Small intestine (tissue), 7 donors: ENCODE measurements at regions not wholly inside any gene's neighbourhood (a gene's known extent, or its start where the extent isn't known, plus 50 kb on each side); places are given as distances from the start of the nearest gene placed in this dataset.

Experiments
- DNase-seq, 2 donors: peaks; one replicate each; pipeline versions ENCODE4 v3.0.0 to v3.0.0-alpha.2; 2013
- FAIRE-seq: peaks from 2 replicates; lab custom pipeline; 2012; peaks lifted over from hg19 to GRCh38; lab: Jason Lieb, UNC
- H3K27ac ChIP-seq, 3 donors: one replicate each; pipeline ENCODE4 v1.5.1; 2013; ENCODE audit warnings: low read length in 2 of 3, mild to moderate bottlenecking in 2 of 3, control low read depth in 1 of 3, inconsistent platforms in 1 of 3, low read depth in 1 of 3, moderate library complexity in 1 of 3
- H3K27me3 ChIP-seq, 3 donors: one replicate each; pipeline ENCODE4 v1.6.1; 2013; ENCODE audit warnings: low read length in 3 of 3, inconsistent platforms in 1 of 3; ENCODE audit not compliant: control insufficient read depth in 3 of 3, insufficient read depth in 3 of 3
- H3K36me3 ChIP-seq, 3 donors: one replicate each; pipeline ENCODE4 v1.6.1; 2013; ENCODE audit warnings: low read length in 3 of 3, inconsistent platforms in 1 of 3, low read depth in 1 of 3, mild to moderate bottlenecking in 1 of 3, moderate library complexity in 1 of 3; ENCODE audit not compliant: control insufficient read depth in 3 of 3, insufficient read depth in 2 of 3
- H3K4me1 ChIP-seq, 3 donors: one replicate each; pipeline ENCODE4 v1.6.1; 2013; ENCODE audit warnings: low read length in 2 of 3, inconsistent platforms in 1 of 3, low read depth in 1 of 3, mild to moderate bottlenecking in 1 of 3, moderate library complexity in 1 of 3; ENCODE audit not compliant: control insufficient read depth in 3 of 3, insufficient read depth in 2 of 3
- H3K4me3 ChIP-seq, 3 donors: one replicate each; pipeline ENCODE4 v1.5.1; 2013; ENCODE audit warnings: low read length in 3 of 3, control low read depth in 1 of 3, inconsistent platforms in 1 of 3, low read depth in 1 of 3, mild to moderate bottlenecking in 1 of 3, moderate library complexity in 1 of 3
- H3K9me3 ChIP-seq, 2 donors: one replicate each; pipeline ENCODE4 v1.6.1; 2013; ENCODE audit warnings: low read depth in 1 of 2, low read length in 1 of 2; ENCODE audit not compliant: control insufficient read depth in 2 of 2, insufficient read depth in 1 of 2
- WGBS, 3 donors: extraction: QIAGEN DNeasy Blood & Tissue Kit; methylation state at CpG; one replicate each; pipeline ENCODE4 v1.1.7; 2013; 5-methylcytosine and 5-hydroxymethylcytosine counted together
- donor health status: healthy with polysubstance abuse.
- donor health status: control.
- donor health status: control.
- donor health status: Bipolar disorder and iron deficiency.
- donor health status: healthy.

DNA sequence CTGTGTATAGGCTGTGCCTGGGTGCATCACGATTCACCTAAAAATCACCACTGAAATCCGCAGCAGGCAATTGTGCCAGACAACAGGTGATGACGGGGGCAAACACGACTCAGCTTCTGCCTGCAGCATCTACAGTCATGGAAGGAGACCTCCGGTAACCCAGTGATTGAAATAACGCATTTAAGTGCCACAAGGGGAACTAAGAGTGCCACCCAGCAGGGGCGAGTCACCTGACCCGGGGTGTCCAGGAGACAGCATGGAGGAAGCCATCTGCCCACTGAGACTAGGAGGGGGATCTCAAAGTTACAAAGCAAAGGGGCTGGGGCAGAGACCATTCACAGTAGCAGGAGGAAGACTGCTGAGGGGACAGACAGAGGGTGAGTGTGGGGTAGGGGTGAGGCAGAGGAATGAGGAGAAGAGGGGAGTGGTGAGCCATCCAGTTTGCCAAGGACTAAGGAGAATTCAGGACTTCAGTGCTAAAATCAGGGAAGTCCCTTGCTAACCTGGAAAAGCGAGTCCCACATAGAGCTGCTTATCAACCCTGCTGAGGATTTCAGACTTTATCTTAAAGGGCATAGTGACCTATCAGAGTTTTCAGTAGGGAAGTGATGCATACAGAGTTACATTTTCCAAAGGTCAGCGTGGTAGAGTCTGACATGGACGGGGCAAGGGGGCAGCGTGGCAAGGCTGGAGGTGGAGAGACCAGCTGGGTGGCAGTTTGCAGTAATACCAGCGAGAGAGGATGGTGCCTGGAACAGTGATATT is 256.7 kb upstream of the HES1 start:
- Histone ChIP-seq H3K9me3 (peaks cover 0 to 4% of the 10 kb centered on the region in 2 donors), H3K27ac (peak overlapping the region in 1 of 3 donors; percentile 62), H3K4me1 (peaks cover 3 to 34% (median 10%) of the 10 kb centered on the region in 3 donors), H3K36me3 (no peaks in the 10 kb centered on the region), H3K4me3 (no peak overlapping the region), H3K27me3 (no peaks in the 10 kb centered on the region)
- WGBS, 3 donors = 55 to 70% (median 58%) methylated on average over 13 of the region's 13 CpGs
- DNase-seq = peak in 1 of 2 donors; percentile 84
- FAIRE-seq = no peak

- Histone ChIP-seq H3K36me3 (no peaks in the 10 kb centered on the region), H3K27ac (peak overlapping the region in 1 of 3 donors; percentile 62), H3K4me3 (no peak overlapping the region), H3K9me3 (peaks cover 0 to 8% of the 10 kb centered on the region in 2 donors), H3K27me3 (no peaks in the 10 kb centered on the region), H3K4me1 (peaks cover 3 to 28% (median 14%) of the 10 kb centered on the region in 3 donors)
- no peak for DNase-seq
- WGBS, 3 donors = 14 to 50% (median 16%) methylated on average over 1 of the region's 1 CpG
- no peak for FAIRE-seq
Measured at GRCh38 chr3:193879864-193880242, 256.1 kb upstream of the HES1 start.

- Histone ChIP-seq H3K9me3 (peaks cover 0 to 18% of the 10 kb centered on the region in 2 donors), H3K36me3 (no peaks in the 10 kb centered on the region), H3K27ac (no peak overlapping the region), H3K27me3 (no peaks in the 10 kb centered on the region), H3K4me1 (peaks cover 0 to 16% (median 11%) of the 10 kb centered on the region in 3 donors), H3K4me3 (no peak overlapping the region)
- WGBS, 3 donors = 93 to 96% (median 94%) methylated on average over 6 of the region's 6 CpGs
- no peak for DNase-seq
- FAIRE-seq = no peak
Measured at GRCh38 chr3:193882091-193882490, 253.9 kb upstream of the HES1 start.

DNA sequence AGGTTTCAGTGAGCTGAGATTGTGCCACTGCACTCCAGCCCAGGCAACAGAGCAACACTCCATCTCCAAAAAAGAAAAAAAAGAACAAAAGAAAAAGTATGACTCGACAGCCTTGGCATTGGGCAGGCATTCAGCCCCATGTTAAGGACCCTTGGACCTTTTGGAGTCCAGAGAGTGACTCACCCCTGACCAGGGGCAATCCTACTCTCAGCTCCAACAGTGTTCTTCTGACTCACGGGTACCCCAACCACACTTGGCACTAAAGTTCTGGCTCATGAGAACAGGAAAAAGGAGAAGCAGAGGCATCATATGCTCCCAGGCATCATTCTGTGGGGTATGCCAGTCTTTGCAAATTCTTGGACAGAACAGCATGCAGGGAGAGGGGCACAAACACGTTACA is 252.4 kb upstream of the HES1 start:
- peaks cover 0 to 20% of the 10 kb centered on the region in 2 donors for H3K9me3 ChIP-seq
- no peak for FAIRE-seq
- DNase-seq = peak in 1 of 2 donors; percentile 60
- no peak overlapping the region for H3K4me3 ChIP-seq
- H3K27ac ChIP-seq = no peak overlapping the region
- 62 to 73% (median 64%) methylated on average over 3 of the region's 3 CpGs for WGBS, 3 donors
- peaks cover 0 to 16% (median 11%) of the 10 kb centered on the region in 3 donors for H3K4me1 ChIP-seq
- no peaks in the 10 kb centered on the region for H3K36me3 ChIP-seq
- H3K27me3 ChIP-seq = no peaks in the 10 kb centered on the region

- H3K36me3 ChIP-seq = no peaks in the 10 kb centered on the region
- 86 to 91% (median 90%) methylated on average over 7 of the region's 7 CpGs for WGBS, 3 donors
- FAIRE-seq (no peak), DNase-seq (no peak)
- H3K4me1 ChIP-seq = peaks cover 0 to 14% (median 9%) of the 10 kb centered on the region in 3 donors
- no peak overlapping the region for H3K4me3 ChIP-seq
- peaks cover 0 to 20% of the 10 kb centered on the region in 2 donors for H3K9me3 ChIP-seq
- H3K27ac ChIP-seq = peak overlapping the region in 1 of 3 donors; percentile 28
- H3K27me3 ChIP-seq = no peaks in the 10 kb centered on the region
Measured at GRCh38 chr3:193884027-193884426, 251.9 kb upstream of the HES1 start.

DNA sequence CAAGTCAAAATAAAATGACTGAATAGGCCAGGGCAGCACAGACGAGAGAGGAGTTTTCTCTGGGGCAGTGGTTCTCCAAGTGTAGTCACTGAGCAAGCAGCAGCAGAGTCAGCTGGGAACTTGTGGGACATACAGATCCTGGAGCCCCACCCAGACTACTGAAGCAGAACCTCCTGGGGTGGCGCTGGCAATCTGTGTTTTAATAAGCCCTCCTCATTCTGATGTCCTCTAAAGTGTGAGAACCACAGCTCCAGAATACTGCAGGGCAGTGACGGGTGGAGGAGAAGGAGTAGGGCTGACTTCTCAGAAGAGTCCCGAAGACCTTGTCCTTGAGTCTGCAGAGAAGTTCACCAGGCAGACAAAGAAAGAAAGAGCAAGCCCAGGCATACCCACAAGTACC is 251.3 kb upstream of the HES1 start:
- no peak overlapping the region for H3K4me3 ChIP-seq
- peak in 1 of 2 donors; percentile 64 for DNase-seq

DNA sequence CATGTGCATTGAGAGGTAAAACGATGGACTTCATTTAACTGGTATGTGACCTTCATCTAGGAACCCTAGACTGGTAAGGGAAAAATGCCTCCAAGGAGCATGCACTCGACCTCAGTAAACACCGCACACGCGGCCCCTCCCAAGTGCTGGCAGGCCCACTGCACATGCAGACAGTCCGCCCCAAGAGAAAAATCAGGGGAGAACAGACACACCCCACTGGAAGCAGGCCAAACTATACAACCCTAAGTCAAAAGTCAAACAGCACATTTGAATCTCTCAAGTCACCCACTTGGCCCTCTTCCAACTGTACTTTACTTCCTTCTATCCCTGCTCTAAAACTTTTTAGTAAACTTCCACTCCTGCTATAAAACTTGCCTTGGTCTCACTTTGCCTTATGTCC is 250.1 kb upstream of the HES1 start:
- FAIRE-seq = no peak
- Histone ChIP-seq H3K27ac (peak overlapping the region in 2 of 3 donors; percentile 34 to 36), H3K4me3 (no peak overlapping the region), H3K27me3 (no peaks in the 10 kb centered on the region), H3K36me3 (no peaks in the 10 kb centered on the region), H3K4me1 (peaks cover 0 to 12% (median 0%) of the 10 kb centered on the region in 3 donors), H3K9me3 (peaks cover 0 to 20% of the 10 kb centered on the region in 2 donors)
- peak; percentile 56 to 99 for DNase-seq
- 19 to 65% (median 44%) methylated on average over 6 of the region's 6 CpGs for WGBS, 3 donors

More for the DNA sequence above, 251.3 kb upstream of the HES1 start:
- Histone ChIP-seq H3K27ac (peak overlapping the region in 1 of 3 donors; percentile 28), H3K9me3 (peaks cover 0 to 20% of the 10 kb centered on the region in 2 donors), H3K4me1 (peaks cover 0 to 12% (median 3%) of the 10 kb centered on the region in 3 donors), H3K36me3 (no peaks in the 10 kb centered on the region), H3K27me3 (no peaks in the 10 kb centered on the region)
- FAIRE-seq = no peak
- WGBS, 3 donors = 62 to 81% (median 68%) methylated on average over 4 of the region's 4 CpGs

- DNase-seq (no peak), FAIRE-seq (no peak)
- H3K9me3 ChIP-seq = peaks cover 0 to 12% of the 10 kb centered on the region in 2 donors
- no peak overlapping the region for H3K4me3 ChIP-seq
- no peak overlapping the region for H3K27ac ChIP-seq
- no peaks in the 10 kb centered on the region for H3K36me3 ChIP-seq
- H3K4me1 ChIP-seq = peaks cover 0 to 2% (median under 1%) of the 10 kb centered on the region in 3 donors
- WGBS, 3 donors = 77 to 82% (median 78%) methylated on average over 12 of the region's 12 CpGs
- H3K27me3 ChIP-seq = no peaks in the 10 kb centered on the region
Measured at GRCh38 chr3:193890016-193890897, 245.7 kb upstream of the HES1 start.
